ENCODE measurements at regions not wholly inside any gene's neighbourhood (a gene's known extent, or its start where the extent isn't known, plus 50 kb on each side); places are given as distances from the start of the nearest gene placed in this dataset.

DNA sequence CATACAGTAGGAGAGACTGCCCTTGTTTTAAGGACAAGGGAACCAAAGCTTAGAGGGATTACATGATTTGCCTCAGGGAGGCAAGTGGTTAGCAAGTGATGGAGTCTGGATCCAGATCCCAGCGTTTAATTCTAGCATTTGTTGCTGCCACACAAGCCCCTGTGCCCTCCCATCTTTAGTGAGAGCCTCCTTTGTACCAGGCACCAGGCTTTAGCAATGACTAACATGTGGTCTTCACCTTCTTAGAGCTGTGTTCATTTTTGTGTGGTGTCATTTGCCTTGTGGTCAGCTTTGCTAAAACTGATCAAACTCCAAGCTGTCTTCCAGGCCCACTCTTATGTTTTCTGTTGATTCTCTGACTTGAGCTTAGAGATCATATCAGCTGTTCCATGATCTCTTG lies 290.5 kb downstream of the RPLP1 start:
- no peak for DNase-seq (ENCODE audit: low read depth)

DNA sequence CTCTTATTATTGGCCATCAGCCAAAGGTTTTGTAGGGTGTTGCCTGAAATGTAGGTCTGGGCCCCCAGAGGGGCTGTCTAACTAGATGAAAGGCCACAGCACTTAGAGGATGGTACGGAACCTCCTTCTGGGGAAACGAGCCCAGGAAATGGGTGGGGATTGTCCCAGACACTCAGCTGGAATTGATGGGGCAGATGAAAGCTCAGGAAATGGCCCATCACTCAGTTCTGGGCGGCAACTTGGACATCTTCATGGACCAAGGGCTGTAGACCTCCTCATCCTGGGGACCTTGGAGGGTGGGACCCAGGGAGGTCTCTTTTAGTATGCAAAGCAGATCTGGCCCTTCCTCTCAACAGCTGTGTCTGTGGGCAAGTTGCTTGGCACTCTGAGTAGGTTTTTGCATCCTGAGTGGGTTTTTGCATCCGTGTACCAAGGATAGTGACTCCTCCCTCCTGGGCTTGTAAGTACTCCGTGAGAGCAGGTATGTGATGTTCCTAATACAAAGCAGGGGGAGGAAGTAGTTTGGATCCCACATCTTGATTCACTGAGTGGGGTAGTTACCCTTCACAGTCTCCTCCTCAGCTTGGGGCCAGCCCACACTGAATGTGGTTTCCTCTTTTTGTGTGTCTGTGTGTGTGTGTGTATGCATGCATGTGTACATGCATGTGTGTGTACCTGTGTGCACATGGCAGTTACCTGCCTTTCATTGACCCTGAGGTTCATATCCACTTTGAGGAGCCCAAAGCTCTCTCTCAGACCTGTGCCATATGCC lies 292.0 kb downstream of the RPLP1 start:
- no peak for DNase-seq (ENCODE audit: low read depth)

DNA sequence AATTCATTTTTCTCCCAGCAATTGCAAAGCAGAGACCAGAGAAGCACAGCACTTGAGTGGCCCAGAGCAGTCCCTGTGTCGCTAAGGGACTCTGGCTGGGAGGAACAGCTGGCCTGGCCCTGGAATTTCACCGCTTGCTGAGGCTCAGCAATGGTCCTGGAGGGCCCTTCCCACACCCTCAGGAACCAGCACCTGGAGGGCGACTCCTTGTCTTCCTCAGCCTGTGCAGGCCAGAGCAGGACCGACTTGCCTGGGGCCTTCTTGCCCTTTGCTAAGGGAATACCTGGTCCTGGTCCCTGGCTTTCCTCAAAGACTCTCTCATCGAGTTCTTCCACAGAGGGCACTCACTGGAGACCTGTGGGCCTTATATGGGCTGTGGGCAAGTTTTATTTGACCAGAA lies 294.6 kb downstream of the RPLP1 start:
- no peak for DNase-seq (ENCODE audit: low read depth)

DNA sequence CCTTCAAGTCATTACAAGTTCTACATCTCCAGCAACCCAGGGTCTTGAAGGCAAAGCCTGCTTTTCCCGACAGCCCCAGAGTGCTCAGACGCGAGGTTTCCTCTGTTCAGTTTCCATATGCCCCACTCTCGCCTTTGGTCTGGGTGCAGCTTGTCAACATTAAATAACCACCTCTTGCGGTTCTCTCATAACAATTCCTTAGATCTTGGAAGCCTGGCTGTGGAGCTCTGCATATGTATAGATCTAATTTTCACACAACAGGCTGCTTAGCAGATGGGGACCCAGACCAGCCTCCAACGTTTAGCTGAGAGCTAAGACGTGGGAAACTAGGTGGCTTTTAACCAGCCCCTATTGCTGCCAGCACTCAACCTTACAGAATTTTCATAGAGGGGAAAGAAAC lies 295.5 kb downstream of the RPLP1 start:
- DNase-seq (ENCODE audit: low read depth): no peak

DNA sequence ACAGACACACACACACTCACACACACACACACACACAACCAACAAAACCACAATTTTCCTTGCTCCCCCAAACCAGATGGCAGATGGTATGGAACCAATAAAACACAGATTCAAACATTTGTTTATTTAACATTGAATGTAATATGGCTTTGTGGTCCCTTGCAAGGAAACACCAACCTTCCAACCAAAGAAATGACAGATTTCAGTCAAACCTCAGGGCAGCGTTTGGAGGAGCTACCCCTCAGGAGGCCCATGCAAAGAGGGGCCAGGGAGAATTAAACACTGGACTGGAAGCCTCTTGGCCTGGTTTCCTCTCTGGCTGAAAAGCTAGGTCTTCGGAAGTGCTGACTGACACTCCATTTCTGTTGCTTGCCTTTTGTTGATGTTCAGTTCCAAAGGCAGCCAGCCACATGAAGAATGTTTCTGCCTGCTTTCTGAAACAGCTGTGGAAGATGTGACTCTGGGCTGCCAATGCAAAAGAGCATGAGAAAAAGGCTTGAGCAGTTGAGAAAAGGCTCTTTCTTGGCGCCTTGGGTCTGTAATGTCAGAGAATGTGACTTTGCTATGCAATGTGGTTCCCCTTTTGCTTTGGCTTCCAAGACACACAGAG lies 296.1 kb downstream of the RPLP1 start:
- DNase-seq (ENCODE audit: low read depth): no peak

DNA sequence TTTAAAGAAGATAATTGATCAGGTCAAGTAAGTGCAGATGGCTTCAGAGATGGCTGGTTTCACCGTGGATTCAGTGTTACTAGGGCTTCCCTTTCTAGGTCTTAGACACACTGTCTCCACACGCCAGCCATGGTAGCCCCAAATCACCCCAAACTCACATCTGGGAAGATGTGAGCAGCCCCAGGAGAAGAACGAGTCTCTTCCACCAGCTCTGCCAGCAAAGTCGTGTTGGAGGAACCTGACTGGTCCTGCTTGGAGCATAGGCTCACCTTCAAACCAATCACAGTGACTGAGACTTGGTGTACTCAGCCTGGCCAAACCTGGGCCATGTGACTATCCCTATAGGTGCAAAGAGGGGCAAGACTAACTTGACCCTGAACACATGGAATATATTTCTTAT lies 296.7 kb downstream of the RPLP1 start:
- DNase-seq (ENCODE audit: low read depth): no peak

DNA sequence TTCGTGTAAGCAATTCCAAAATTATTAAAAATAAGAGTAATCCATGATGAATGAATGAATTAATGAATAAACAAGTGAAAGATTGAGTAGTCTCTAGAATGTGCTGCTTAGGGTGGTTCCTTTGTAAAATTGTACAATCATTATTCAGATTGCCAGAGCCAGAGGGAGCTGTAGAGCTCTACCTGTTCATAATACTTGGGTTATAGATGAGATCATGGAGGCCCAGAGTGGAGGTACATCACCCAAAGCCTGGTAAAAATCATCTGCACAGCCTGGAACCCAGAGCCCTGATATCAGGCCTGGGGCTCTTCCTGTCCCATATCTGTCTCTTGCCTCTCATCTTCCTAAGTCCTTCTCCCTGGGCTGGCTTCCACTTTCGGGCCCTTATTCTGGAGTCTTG lies 297.2 kb downstream of the RPLP1 start:
- DNase-seq (ENCODE audit: low read depth): no peak

DNA sequence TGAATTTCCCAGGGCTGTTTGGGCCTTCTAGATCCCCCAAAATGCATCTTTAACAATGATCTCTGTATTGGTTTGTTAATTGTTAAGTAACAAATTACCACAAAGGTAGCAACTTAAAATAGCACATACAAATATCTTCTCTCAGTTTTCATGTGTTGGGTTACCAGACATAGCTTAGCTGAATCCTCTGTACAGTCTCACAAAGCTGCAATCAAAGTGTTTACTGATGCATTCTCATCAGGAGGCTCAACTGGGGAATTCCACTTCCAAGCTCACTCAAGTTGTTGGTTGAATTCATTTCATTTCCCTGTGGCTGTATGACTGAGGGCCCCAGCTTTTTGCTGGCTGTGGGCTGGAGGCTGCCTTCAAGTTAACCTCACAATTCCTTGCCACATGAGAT lies 297.6 kb downstream of the RPLP1 start:
- DNase-seq (ENCODE audit: low read depth): no peak

DNA sequence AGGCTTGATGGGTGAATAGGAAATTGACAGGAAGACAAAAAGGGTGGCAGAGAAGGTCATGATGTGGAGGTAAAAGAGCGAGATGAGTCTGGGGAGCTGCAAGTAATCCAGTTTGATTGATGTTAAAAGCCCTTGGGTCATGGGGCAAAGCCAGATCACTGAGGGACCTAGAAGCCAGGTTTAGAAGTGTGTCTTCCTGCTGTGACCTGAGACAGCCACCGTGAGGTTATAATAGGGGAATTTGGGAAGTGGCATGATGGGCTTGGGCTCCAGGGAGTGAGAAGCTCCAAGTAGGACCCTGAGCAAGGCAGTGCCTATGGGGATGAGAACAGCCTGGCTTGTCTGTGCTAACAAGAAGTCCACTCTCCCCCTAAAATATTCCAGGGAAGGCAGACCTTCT lies 298.5 kb downstream of the RPLP1 start:
- DNase-seq (ENCODE audit: low read depth): no peak

DNA sequence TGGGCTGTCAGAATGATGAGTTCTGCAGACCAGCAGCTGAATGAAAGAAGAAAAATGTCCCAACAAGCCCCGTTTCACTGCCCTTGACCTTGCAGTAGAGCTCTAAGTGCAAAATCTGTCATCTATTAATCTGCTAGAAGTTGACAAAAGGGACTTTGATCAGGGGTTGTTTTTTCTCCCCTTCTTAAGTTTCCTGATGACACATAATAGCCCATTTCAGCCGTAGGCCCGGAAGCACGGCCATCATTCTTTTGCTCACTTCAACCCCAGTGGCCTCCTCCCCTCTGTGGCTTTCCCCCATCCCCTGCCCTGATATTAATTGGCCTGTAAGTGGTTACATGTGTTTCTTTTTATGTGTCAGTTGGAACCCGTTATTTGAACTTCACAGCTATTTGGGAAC lies 298.9 kb downstream of the RPLP1 start:
- DNase-seq (ENCODE audit: low read depth): no peak

DNA sequence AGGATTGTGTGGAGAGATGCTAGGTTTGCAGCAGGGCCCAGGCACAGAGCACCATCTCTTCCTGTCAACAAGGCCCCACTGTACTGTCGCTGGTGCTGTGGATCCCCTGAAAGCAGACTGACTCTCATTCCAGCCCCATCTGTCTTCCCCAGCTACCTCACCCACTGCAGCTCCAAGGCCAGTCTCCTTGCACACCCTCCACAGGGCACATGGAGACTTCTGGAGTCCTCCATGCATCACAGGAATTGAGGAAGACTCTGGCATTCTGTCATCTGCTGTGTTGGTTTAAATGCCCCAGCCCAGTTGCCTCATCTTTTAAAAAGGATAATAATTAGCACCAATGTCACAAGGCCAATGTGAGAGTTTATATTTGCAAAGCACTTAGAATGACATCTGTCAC lies 301.2 kb downstream of the RPLP1 start:
- no peak for DNase-seq (ENCODE audit: low read depth)

DNA sequence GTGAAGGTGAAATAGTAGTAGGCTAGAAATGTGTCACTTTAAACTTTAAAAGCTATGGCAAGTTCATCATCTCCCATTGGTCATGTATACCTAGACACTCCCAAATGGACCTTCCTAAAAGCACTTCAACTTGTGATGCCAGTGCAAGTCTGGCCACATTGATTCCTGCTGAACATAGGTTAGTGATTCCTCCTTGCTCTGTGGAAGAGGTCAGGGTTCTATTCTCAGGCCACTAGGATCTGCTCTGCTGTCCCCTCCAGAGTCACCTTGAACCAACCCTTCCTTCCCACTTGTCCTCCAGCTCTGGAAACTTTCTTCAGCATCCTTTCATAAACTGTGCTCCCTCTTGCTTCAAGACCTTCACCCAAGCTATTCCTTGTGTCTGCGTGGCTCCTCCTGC lies 301.7 kb downstream of the RPLP1 start:
- no peak for DNase-seq (ENCODE audit: low read depth)

DNA sequence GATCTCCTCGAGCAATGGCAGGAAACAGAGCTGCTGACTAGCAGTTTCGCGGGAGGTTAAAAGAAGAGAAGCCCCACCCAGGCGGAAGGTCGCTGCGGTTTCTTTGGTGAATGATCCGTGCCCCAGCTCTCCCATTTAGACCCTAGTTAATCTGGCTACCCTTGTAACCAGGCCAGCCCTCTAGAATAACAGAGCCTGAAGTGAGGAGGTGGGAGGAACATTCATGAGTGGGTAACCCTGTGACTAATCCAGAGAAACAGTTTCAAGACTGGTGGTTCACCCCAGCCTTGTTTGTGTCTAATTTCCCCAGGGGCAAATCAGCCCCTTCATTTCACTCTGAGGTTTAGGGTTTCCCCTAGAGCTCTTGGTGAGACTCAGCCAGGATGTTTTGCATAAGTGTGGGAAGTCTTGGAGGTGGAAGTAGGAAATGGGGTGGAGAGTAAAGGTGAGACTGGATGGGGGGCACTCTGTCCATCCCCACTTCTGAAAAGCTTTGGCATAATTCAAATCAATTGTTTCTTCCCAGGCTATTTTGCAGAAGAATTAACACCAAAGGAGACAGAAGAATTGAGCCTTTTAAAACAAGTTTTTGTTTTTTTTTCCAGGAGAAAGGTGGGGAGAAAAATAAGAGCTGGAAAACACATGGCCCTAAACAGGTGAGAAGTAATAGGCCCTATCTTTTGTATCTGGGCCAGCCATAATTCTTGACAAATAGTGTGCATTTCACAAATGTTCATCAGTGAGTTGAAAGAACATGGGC lies 303.1 kb downstream of the RPLP1 start:
- DNase-seq (ENCODE audit: low read depth): peak; percentile 75

DNA sequence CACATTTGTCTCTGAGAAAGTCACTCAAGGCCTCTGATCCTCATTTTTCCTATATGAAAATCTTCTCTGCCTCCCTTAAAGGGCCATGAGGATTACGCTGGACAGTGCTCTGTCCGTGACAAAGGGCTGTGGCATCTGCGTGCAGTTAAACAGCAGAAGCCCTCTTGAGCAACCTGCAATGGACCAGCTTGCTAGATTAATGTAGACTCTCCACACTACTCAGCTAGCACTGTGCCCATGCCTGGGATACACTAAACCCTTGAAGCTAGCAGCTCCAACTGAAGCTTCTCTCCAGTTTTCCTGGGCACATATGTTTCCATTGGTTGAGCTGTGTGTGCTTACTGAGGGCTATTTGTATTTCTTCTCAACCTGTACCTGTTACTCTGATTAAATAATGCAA lies 303.8 kb downstream of the RPLP1 start:
- DNase-seq (ENCODE audit: low read depth): no peak

DNA sequence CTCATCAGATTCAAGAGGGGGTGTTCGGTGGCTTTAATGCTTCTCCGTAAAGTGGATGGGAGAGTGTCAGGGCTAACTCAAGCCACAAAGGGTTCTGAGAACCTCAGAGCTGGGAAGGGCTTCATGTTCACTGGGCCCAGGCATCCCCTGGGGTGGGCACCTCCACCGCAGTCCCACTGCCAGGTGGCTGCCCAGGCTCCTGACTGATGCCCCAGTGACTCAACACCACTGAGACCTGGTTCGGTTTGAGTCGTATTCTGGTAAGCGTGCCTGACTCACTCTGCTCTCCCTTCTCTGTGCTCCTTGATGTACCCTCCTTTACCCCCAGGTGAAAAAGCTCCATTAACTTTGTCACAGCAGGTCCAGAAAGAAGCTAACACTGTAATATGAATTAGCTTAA lies 304.6 kb downstream of the RPLP1 start:
- DNase-seq (ENCODE audit: low read depth): peak; percentile 68

DNA sequence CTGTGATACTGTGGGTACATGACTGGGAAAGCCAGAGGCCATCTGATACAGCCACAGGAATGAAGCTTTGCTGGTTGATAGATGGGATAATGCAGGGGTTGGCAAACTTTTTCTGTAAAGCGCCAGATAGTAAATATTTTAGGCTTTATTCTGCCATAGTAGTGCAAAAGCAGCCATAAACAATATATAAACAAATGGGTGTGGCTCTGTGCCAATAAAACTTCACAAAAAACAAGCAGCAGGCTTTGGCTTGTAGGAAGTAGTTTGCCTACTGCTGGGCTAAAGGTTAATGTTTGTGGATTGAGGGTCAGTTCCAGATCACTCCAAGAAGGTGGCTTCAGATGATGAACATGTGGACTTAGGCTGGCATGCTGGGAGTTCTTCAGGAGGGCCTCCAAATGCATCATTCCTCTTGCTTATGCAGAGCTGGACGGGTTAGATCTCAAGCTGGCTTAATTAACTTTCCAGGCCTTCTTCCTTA lies 305.7 kb downstream of the RPLP1 start:
- DNase-seq (ENCODE audit: low read depth): no peak

DNA sequence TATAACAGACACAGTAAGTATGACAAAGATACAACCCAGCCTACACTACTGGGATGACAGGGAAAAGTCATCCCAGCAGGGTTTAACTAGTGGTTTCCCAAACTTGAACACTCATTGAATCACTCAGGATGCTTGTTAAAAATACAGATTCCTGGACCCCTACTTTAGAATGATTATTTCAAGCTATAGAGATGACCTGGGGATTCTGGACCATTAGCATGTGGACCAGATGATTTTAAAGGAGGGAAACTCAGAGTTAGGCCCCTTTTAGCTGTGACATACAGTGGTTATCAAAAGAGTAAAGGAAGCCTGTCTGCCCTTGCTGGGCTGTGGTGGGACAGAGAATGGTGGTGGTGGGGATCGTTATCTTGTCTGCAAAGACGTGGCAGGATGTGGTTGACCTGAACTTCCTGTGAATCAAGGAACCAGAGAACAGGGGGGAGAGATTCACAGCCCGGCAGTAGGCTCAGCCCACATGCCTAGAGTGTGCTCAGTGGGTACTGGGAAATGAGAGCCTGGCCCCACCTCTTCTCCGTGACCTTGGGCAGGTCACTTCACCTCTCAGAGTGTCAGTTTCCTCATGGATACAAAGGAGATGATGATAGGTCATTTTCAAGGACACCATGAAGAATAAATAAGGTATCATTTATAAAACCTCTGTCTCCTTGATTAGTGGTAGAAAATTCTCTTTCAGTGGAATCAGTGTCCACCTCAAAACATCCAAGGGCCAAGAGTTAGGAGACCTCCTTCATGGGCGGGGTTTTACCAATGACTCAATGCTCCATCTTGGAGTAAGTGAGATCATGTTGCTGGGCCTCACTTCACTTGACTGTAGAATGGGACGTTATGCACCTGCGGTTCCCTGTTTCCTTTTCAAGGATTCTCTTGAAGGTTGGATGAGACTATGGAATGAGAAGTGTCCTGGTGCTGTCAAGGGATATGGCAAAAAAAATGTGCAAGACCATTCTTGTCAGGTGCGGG lies 306.5 kb downstream of the RPLP1 start:
- peak; percentile 78 for DNase-seq (ENCODE audit: low read depth)

DNA sequence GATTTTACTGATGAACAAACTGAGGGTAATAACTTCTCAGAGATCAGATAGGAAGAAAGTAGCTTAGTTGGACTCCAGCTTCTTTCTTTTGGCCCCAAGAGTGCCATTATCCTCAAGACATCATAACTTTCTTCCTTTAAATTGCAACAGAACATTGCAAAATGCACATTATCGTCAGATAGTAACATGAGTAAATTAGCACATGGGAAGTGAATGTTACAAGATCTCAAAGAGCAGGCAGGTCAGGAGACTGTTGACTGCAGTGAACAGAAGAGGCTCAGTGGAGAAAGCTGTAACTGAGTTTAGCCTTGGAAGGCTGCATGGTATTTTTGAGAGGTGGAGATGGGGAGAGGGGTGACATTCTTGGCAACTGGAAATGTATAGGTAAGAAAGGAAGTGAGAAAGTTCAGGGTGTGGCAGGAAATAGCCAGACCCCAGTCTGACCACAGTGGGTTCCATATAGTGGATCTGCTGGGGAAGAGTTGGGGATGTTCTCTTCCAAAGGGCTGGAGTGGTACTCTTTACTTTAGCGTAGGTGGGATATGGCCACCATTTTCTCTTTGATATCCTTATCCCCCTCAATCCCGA lies 307.7 kb downstream of the RPLP1 start:
- DNase-seq (ENCODE audit: low read depth): no peak

DNA sequence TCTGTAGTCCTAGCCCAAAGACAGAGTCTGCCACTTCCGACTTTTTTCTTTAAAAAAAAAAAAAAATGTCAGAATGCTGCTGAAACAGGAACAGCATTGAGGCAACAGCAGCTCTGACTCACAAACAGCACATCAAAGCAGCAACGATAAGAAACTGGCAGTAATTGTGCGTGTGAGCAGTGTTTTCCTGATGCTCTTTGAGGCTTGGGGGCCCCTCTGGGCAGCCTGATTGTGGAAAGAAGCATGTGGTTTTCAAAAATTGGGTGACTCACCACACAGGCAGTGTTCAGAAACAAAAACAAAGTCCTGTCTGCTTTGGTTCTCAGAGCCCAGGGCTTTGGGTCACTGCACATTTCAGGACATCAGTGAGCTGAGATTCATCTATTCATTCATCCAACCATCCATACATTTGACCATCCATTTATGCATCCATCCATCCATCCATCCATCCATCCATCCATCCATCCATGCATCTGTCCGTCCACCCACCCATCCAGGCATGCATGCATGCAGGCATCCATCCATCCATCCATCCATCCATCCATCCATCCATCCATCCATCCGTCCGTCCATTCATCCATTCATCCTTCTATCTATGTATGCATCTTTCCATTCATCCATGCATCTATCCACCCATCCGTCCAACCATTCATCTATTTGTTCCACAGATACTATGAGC lies 308.4 kb downstream of the RPLP1 start:
- peak; percentile 71 for DNase-seq (ENCODE audit: low read depth)

DNA sequence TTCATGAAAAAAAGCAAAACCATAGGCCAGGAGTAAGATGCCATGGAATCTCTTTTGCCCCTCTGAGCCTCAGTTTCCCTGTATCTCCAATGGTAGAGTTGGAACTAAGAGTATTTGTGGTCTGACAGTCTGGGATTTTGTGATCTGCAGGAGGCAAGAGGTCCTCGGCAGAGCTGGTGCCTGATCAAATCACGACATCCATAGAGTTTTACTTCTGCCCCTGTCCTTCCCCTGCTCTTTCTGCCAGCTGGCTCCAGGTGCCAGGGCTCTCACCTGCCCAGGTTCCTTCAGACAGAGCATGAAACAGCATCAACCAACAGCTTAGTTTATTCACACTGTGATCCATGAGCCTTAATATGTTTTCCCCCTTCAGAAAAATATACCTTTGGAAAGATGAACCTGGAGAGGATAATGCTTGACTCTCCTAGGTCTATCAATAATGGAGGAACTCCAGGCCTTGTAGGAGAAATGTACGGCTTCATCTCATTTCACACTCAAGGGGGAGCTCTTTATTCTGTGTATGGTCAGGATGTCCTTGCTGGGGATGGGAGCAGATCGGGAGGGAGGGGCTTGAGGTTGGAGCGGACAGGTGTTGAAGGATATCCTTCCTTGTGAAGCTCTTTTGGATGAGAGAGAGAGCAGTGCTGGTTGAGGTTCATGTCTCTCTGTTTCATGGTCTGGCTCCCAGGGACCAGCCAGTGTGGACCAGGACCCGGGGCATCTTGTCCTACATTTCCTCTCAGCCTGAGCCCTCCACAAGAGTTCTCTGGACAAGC lies 309.9 kb downstream of the RPLP1 start:
- DNase-seq (ENCODE audit: low read depth): no peak
